ENCODE measurements at regions not wholly inside any gene's neighbourhood (a gene's known extent, or its start where the extent isn't known, plus 50 kb on each side); places are given as distances from the start of the nearest gene placed in this dataset.

GRCh38 chr1:195574511-195574910, 1033.7 kb downstream of the KCNT2 start:
- Histone ChIP-seq H3K9me3 (ENCODE audit: insufficient read depth, low read depth) (no peaks in the 10 kb centered on the region), H3K4me1 (replicated peaks; ENCODE audit: insufficient read depth) (no peaks in the 10 kb centered on the region), H3K79me2 (ENCODE audit: low read depth) (no peaks in the 10 kb centered on the region), H3K27ac (no peak overlapping the region), H3K27me3 (ENCODE audit: insufficient read depth, low read depth) (no peaks in the 10 kb centered on the region), H4K20me1 (ENCODE audit: insufficient read depth) (no peaks in the 10 kb centered on the region), H3K9me2 (ENCODE audit: insufficient read depth) (peaks cover 4% of the 10 kb centered on the region; the same call in 1 of the 2 replicates), H3F3A (ENCODE audit: insufficient read depth, low read depth) (no peaks in the 10 kb centered on the region), H3K36me3 (ENCODE audit: low read depth) (no peaks in the 10 kb centered on the region), H3K4me2 (no peak overlapping the region), H3K4me3 (no peak overlapping the region), H2AFZ (no peak overlapping the region)
- no TSS peak for BruUV-seq (replicated peaks)
- TF ChIP-seq CTCF (conservative IDR thresholded peaks at IDR 0.05) = no peak
- TF ChIP-seq EZH2 (IDR thresholded peaks at IDR 0.05; ENCODE audit: low read depth) = no peak
- intact Hi-C loops (cut with micrococcal nuclease; ENCODE audit: unreplicated experiment) = no loop called here
- DNase-seq = no peak
- CTCF ChIA-PET = no interaction called here
- POLR2A ChIA-PET (ENCODE audit: unreplicated experiment) = no interaction called here

GRCh38 chr1:195569934-195570333, 1038.3 kb downstream of the KCNT2 start:
- no peaks in the 10 kb centered on the region for H3K79me2 ChIP-seq (ENCODE audit: low read depth)
- no peaks in the 10 kb centered on the region for H3K27me3 ChIP-seq (ENCODE audit: insufficient read depth, low read depth)
- ChIA-PET CTCF (no interaction called here), POLR2A (ENCODE audit: unreplicated experiment) (no interaction called here)
- no peak overlapping the region for H3K27ac ChIP-seq
- peaks cover 6% of the 10 kb centered on the region; the same call in 1 of the 2 replicates for H3K9me2 ChIP-seq (ENCODE audit: insufficient read depth)
- intact Hi-C loops (cut with micrococcal nuclease; ENCODE audit: unreplicated experiment) = no loop called here
- no peak overlapping the region for H3K4me2 ChIP-seq
- H3K4me1 ChIP-seq (replicated peaks; ENCODE audit: insufficient read depth) = no peaks in the 10 kb centered on the region
- H4K20me1 ChIP-seq (ENCODE audit: insufficient read depth) = no peaks in the 10 kb centered on the region
- H3K9me3 ChIP-seq (ENCODE audit: insufficient read depth, low read depth) = no peaks in the 10 kb centered on the region
- DNase-seq = no peak
- TF ChIP-seq CTCF (conservative IDR thresholded peaks at IDR 0.05) = no peak
- no peaks in the 10 kb centered on the region for H3K36me3 ChIP-seq (ENCODE audit: low read depth)
- H3K4me3 ChIP-seq = no peak overlapping the region
- H3F3A ChIP-seq (ENCODE audit: insufficient read depth, low read depth) = no peaks in the 10 kb centered on the region
- BruUV-seq (replicated peaks) = no TSS peak
- no peak overlapping the region for H2AFZ ChIP-seq

GRCh38 chr1:195568389-195568788, 1039.9 kb downstream of the KCNT2 start:
- CTCF ChIA-PET = no interaction called here
- no peak overlapping the region for H3K27ac ChIP-seq
- H3K4me2 ChIP-seq = no peak overlapping the region
- no peak overlapping the region for H2AFZ ChIP-seq
- no peaks in the 10 kb centered on the region for H3F3A ChIP-seq (ENCODE audit: insufficient read depth, low read depth)
- H3K4me1 ChIP-seq (replicated peaks; ENCODE audit: insufficient read depth) = no peaks in the 10 kb centered on the region
- no peak for TF ChIP-seq EZH2 (IDR thresholded peaks at IDR 0.05; ENCODE audit: low read depth)
- H3K36me3 ChIP-seq (ENCODE audit: low read depth) = no peaks in the 10 kb centered on the region
- intact Hi-C loops (cut with micrococcal nuclease; ENCODE audit: unreplicated experiment) = no loop called here
- peaks cover 6% of the 10 kb centered on the region; the same call in 1 of the 2 replicates for H3K9me2 ChIP-seq (ENCODE audit: insufficient read depth)
- H3K9me3 ChIP-seq (ENCODE audit: insufficient read depth, low read depth) = no peaks in the 10 kb centered on the region
- DNase-seq = no peak
- H4K20me1 ChIP-seq (ENCODE audit: insufficient read depth) = no peaks in the 10 kb centered on the region
- no peaks in the 10 kb centered on the region for H3K27me3 ChIP-seq (ENCODE audit: insufficient read depth, low read depth)
- no TSS peak for BruUV-seq (replicated peaks)
- POLR2A ChIA-PET (ENCODE audit: unreplicated experiment) = no interaction called here
- H3K79me2 ChIP-seq (ENCODE audit: low read depth) = no peaks in the 10 kb centered on the region
- no peak overlapping the region for H3K4me3 ChIP-seq

- no peak overlapping the region for H3K27ac ChIP-seq
- no peaks in the 10 kb centered on the region for H3K27me3 ChIP-seq (ENCODE audit: insufficient read depth, low read depth)
- no peak overlapping the region for H3K4me3 ChIP-seq
- no peaks in the 10 kb centered on the region for H3F3A ChIP-seq (ENCODE audit: insufficient read depth, low read depth)
- no peaks in the 10 kb centered on the region for H3K36me3 ChIP-seq (ENCODE audit: low read depth)
- BruUV-seq (replicated peaks) = no TSS peak
- H3K9me2 ChIP-seq (ENCODE audit: insufficient read depth) = no peaks in the 10 kb centered on the region
- intact Hi-C loops (cut with micrococcal nuclease; ENCODE audit: unreplicated experiment) = no loop called here
- no peaks in the 10 kb centered on the region for H3K4me1 ChIP-seq (replicated peaks; ENCODE audit: insufficient read depth)
- no peak overlapping the region for H2AFZ ChIP-seq
- ChIA-PET CTCF (no interaction called here), POLR2A (ENCODE audit: unreplicated experiment) (no interaction called here)
- no peaks in the 10 kb centered on the region for H3K9me3 ChIP-seq (ENCODE audit: insufficient read depth, low read depth)
- no peak for DNase-seq
- no peaks in the 10 kb centered on the region for H3K79me2 ChIP-seq (ENCODE audit: low read depth)
- H3K4me2 ChIP-seq = no peak overlapping the region
- TF ChIP-seq EZH2 (IDR thresholded peaks at IDR 0.05; ENCODE audit: low read depth) (no peak), CTCF (conservative IDR thresholded peaks at IDR 0.05) (no peak)
- no peaks in the 10 kb centered on the region for H4K20me1 ChIP-seq (ENCODE audit: insufficient read depth)
These were observed 1046.2 kb downstream of the KCNT2 start for GRCh38 chr1:195562074-195562473.

Measured in PC-9 (cell line).